ENCODE measurements at regions not wholly inside any gene's neighbourhood (a gene's known extent, or its start where the extent isn't known, plus 50 kb on each side); places are given as distances from the start of the nearest gene placed in this dataset.

DNA sequence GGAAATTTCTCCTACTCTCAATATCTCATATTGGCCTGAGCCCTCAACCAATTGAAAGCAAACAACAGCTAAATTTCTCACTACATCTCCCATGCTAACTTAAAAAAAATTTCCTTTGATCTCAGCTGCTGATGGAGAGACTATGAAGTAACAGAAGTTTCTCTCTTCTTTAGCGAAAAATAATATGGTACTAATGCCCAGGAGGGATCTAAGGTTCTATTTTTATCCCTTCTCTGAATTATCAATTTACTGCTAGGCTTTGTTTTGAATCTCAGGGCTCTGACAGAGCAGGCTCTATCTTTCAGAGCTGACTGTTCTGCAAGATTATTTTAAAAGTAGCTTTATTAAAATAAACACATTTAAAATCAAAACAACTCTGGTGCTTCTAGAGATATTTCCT lies 558.6 kb downstream of the KCNA4 start:
- TF ChIP-seq TOX (CRISPR knock-in tag; IDR thresholded peaks at IDR 0.05; ENCODE audit: borderline replicate concordance) (no peak), ZFP3 (CRISPR knock-in tag; IDR thresholded peaks at IDR 0.05) (no peak), ARNTL (CRISPR knock-in tag; IDR thresholded peaks at IDR 0.05; ENCODE audit: borderline replicate concordance, low read depth) (no peak)
- TF ChIP-seq, protein P1, sequence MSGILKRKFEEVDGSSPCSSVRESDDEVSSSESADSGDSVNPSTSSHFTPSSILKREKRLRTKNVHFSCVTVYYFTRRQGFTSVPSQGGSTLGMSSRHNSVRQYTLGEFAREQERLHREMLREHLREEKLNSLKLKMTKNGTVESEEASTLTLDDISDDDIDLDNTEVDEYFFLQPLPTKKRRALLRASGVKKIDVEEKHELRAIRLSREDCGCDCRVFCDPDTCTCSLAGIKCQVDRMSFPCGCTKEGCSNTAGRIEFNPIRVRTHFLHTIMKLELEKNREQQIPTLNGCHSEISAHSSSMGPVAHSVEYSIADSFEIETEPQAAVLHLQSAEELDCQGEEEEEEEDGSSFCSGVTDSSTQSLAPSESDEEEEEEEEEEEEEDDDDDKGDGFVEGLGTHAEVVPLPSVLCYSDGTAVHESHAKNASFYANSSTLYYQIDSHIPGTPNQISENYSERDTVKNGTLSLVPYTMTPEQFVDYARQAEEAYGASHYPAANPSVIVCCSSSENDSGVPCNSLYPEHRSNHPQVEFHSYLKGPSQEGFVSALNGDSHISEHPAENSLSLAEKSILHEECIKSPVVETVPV (CRISPR knock-in tag; IDR thresholded peaks at IDR 0.05), result no peak
- TF ChIP-seq, protein P2, sequence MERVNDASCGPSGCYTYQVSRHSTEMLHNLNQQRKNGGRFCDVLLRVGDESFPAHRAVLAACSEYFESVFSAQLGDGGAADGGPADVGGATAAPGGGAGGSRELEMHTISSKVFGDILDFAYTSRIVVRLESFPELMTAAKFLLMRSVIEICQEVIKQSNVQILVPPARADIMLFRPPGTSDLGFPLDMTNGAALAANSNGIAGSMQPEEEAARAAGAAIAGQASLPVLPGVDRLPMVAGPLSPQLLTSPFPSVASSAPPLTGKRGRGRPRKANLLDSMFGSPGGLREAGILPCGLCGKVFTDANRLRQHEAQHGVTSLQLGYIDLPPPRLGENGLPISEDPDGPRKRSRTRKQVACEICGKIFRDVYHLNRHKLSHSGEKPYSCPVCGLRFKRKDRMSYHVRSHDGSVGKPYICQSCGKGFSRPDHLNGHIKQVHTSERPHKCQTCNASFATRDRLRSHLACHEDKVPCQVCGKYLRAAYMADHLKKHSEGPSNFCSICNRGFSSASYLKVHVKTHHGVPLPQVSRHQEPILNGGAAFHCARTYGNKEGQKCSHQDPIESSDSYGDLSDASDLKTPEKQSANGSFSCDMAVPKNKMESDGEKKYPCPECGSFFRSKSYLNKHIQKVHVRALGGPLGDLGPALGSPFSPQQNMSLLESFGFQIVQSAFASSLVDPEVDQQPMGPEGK (CRISPR knock-in tag; IDR thresholded peaks at IDR 0.05; ENCODE audit: borderline replicate concordance), result no peak
